GM19023 (cell line): ENCODE measurements at regions not wholly inside any gene's neighbourhood (a gene's known extent, or its start where the extent isn't known, plus 50 kb on each side); places are given as distances from the start of the nearest gene placed in this dataset.

Experiments used
- ATAC-seq: cut with Tn5 transposase; IDR thresholded peaks from one replicate; pipeline ENCODE4 v1.9.1; 2021; ENCODE audit warnings: mild to moderate bottlenecking, moderate library complexity; ENCODE audit not compliant: unreplicated experiment

- ATAC-seq, result no peak
Measured at GRCh38 chr3:189103208-189103607, 68.6 kb upstream of the TPRG1 start.

GRCh38 chr3:189108067-189108466 is 63.7 kb upstream of the TPRG1 start:
- no peak for ATAC-seq

- ATAC-seq, result no peak
Measured at GRCh38 chr3:189108735-189109134, 63.0 kb upstream of the TPRG1 start.

- no peak for ATAC-seq
Measured at GRCh38 chr3:189109145-189109544, 62.6 kb upstream of the TPRG1 start.

GRCh38 chr3:189117087-189117486 is 54.7 kb upstream of the TPRG1 start:
- no peak for ATAC-seq

- ATAC-seq, result no peak
Measured at GRCh38 chr3:189118896-189119295, 52.9 kb upstream of the TPRG1 start.

- ATAC-seq, result no peak
Measured at GRCh38 chr3:189119950-189120349, 51.8 kb upstream of the TPRG1 start.

GRCh38 chr3:189121092-189121491 is 50.7 kb upstream of the TPRG1 start:
- no peak for ATAC-seq
